Hippocampal formation (tissue), 2 donors: ENCODE measurements at regions not wholly inside any gene's neighbourhood (a gene's known extent, or its start where the extent isn't known, plus 50 kb on each side); places are given as distances from the start of the nearest gene placed in this dataset.

Experiments used
- DNase-seq, 2 donors: peaks; one replicate each; lab custom pipeline; 2025; lab: John Stamatoyannopoulos, UW

- DNase-seq: no peak
These were observed 766.3 kb downstream of the TBL1XR1 start for GRCh38 chr3:176431038-176431418.

- DNase-seq: peak in 1 of 2 donors; percentile 65
These were observed 766.8 kb downstream of the TBL1XR1 start for GRCh38 chr3:176430244-176431037.

- DNase-seq: no peak
These were observed 768.7 kb downstream of the TBL1XR1 start for GRCh38 chr3:176428552-176428951.

GRCh38 chr3:176426371-176426770 is 770.9 kb downstream of the TBL1XR1 start:
- no peak for DNase-seq

- no peak for DNase-seq
These were observed 780.4 kb downstream of the TBL1XR1 start for GRCh38 chr3:176416870-176417269.

GRCh38 chr3:176415661-176416295 is 781.5 kb downstream of the TBL1XR1 start:
- DNase-seq: peak in 1 of 2 donors; percentile 29

GRCh38 chr3:176412771-176413170 is 784.5 kb downstream of the TBL1XR1 start:
- no peak for DNase-seq

- no peak for DNase-seq
These were observed 793.8 kb downstream of the TBL1XR1 start for GRCh38 chr3:176403531-176403930.

- no peak for DNase-seq
These were observed 796.1 kb downstream of the TBL1XR1 start for GRCh38 chr3:176401211-176401610.

- no peak for DNase-seq
These were observed 798.1 kb downstream of the TBL1XR1 start for GRCh38 chr3:176399193-176399592.

GRCh38 chr3:176395240-176395639 is 802.0 kb downstream of the TBL1XR1 start:
- DNase-seq: no peak

- no peak for DNase-seq
These were observed 818.5 kb downstream of the TBL1XR1 start for GRCh38 chr3:176378789-176379188.

GRCh38 chr3:176376531-176376930 is 820.8 kb downstream of the TBL1XR1 start:
- DNase-seq: no peak

GRCh38 chr3:176375519-176375918 is 821.8 kb downstream of the TBL1XR1 start:
- DNase-seq: no peak

- DNase-seq: no peak
These were observed 835.0 kb downstream of the TBL1XR1 start for GRCh38 chr3:176362191-176362731.

- no peak for DNase-seq
These were observed 838.1 kb downstream of the TBL1XR1 start for GRCh38 chr3:176359211-176359610.

GRCh38 chr3:176357891-176358290 is 839.4 kb downstream of the TBL1XR1 start:
- DNase-seq: no peak

GRCh38 chr3:176354843-176355242 is 842.4 kb downstream of the TBL1XR1 start:
- no peak for DNase-seq

- DNase-seq: no peak
These were observed 844.5 kb downstream of the TBL1XR1 start for GRCh38 chr3:176352716-176353334.

- DNase-seq: no peak
These were observed 845.9 kb downstream of the TBL1XR1 start for GRCh38 chr3:176351408-176351807.

- no peak for DNase-seq
These were observed 847.6 kb downstream of the TBL1XR1 start for GRCh38 chr3:176349706-176350105.

- DNase-seq: no peak
These were observed 849.7 kb downstream of the TBL1XR1 start for GRCh38 chr3:176347424-176348146.
